Endothelial cell of umbilical vein (primary cell): ENCODE measurements at regions not wholly inside any gene's neighbourhood (a gene's known extent, or its start where the extent isn't known, plus 50 kb on each side); places are given as distances from the start of the nearest gene placed in this dataset.

ENCODE experiments used
- BruUV-seq: library from RNA; stranded (reverse); fragments of 400-500 nt; replicated peaks from 2 replicates; lab custom pipeline; 2021; lab: Mats Ljungman, UMichigan
- CTCF ChIA-PET: fragments of 300-600, 350-600 bp; sonication (Branson Sonifier 250); formaldehyde crosslinking; loops from one replicate; lab custom pipeline; 2021; ENCODE audit warnings: antibody characterized with exemption, inconsistent platforms; lab: Charles Lee
- POLR2A ChIA-PET: fragments of 300-600, 350-600 bp; sonication (Branson Sonifier 250); formaldehyde crosslinking; loops from one replicate; lab custom pipeline; 2021; ENCODE audit warnings: antibody characterized with exemption, inconsistent platforms; lab: Charles Lee
- DNase-seq: peaks from one replicate; pipeline ENCODE4 v3.0.0-alpha.2; 2011; ENCODE audit warnings: low read depth, low spot score
- FAIRE-seq: peaks from 2 replicates; lab custom pipeline; 2011; peaks lifted over from hg19 to GRCh38; lab: Jason Lieb, UNC
- H2AFZ ChIP-seq: 2 replicates; pipeline ENCODE4 v1.6.0; 2012; ENCODE audit warnings: low read depth, low read length, control low read depth, inconsistent platforms
- H3K27ac ChIP-seq: 2 replicates; pipeline ENCODE4 v1.5.1; 2011; ENCODE audit warnings: low read depth, mild to moderate bottlenecking, control low read depth, low read length, moderate library complexity; ENCODE audit not compliant: insufficient read depth
- H3K27me3 ChIP-seq, 2 experiments: 2 replicates each; pipeline versions ENCODE4 v1.6.0 to v1.6.1; 2011; ENCODE audit warnings: low read length in 2 of 2, mixed read lengths in 1 of 2; ENCODE audit not compliant: control insufficient read depth in 2 of 2, insufficient read depth in 2 of 2
- H3K36me3 ChIP-seq, 2 experiments: 2 replicates in 1 of 2; 3 replicates in 1 of 2; pipeline ENCODE4 v1.5.1; 2011; ENCODE audit warnings: low read length in 2 of 2, mild to moderate bottlenecking in 1 of 2, moderate library complexity in 1 of 2; ENCODE audit not compliant: control insufficient read depth in 2 of 2, insufficient read depth in 2 of 2; ENCODE audit errors: extremely low read depth in 1 of 2
- H3K4me1 ChIP-seq: 3 replicates; pipeline ENCODE4 v1.5.1; 2011; ENCODE audit warnings: mild to moderate bottlenecking, low read length; ENCODE audit not compliant: control insufficient read depth, insufficient read depth; ENCODE audit errors: extremely low read depth
- H3K4me2 ChIP-seq: 2 replicates; pipeline ENCODE4 v1.6.1; 2011; ENCODE audit warnings: low read length, control low read depth, mixed read lengths; ENCODE audit not compliant: insufficient read depth
- H3K4me3 ChIP-seq, 3 experiments: fragments of 200-600 bp in 1 of 3; sonication (generic), shearing (Covaris generic) in 1 of 3; replicated peaks in 1 of 3; 2 replicates each; pipeline ENCODE4 v1.5.1; 2011 to 2016; ENCODE audit warnings: control low read depth in 3 of 3, low read length in 3 of 3, mild to moderate bottlenecking in 2 of 3, inconsistent platforms in 1 of 3, low read depth in 1 of 3, moderate library complexity in 1 of 3; ENCODE audit not compliant: insufficient read depth in 1 of 3
- H3K79me2 ChIP-seq: 2 replicates; pipeline ENCODE4 v1.6.0; 2012; ENCODE audit warnings: low read length, inconsistent platforms; ENCODE audit not compliant: control insufficient read depth, insufficient read depth
- H3K9ac ChIP-seq: replicated peaks from 2 replicates; pipeline ENCODE3; 2011; ENCODE audit warnings: low read length, control low read depth; ENCODE audit not compliant: insufficient read depth; ENCODE audit errors: extremely low read depth
- H3K9me1 ChIP-seq: replicated peaks from 3 replicates; pipeline ENCODE4 v1.6.0; 2011; ENCODE audit warnings: mild to moderate bottlenecking, low read length; ENCODE audit not compliant: control insufficient read depth, insufficient read depth; ENCODE audit errors: extremely low read depth
- H3K9me3 ChIP-seq: replicated peaks from 2 replicates; pipeline ENCODE4 v1.5.1; 2012; ENCODE audit warnings: low read length, inconsistent platforms; ENCODE audit not compliant: control insufficient read depth, insufficient read depth
- H4K20me1 ChIP-seq: replicated peaks from 2 replicates; pipeline ENCODE3; 2011; ENCODE audit warnings: mild to moderate bottlenecking, low read length; ENCODE audit not compliant: control insufficient read depth, insufficient read depth; ENCODE audit errors: extremely low read depth
- CTCF ChIP-seq, 2 donors: IDR thresholded peaks; 1 replicate in 1 of 2; 2 replicates in 1 of 2; pipeline ENCODE4 v1.5.1; 2011; ENCODE audit warnings: low read length in 2 of 2, mild to moderate bottlenecking in 2 of 2, moderate library complexity in 2 of 2, control low read depth in 1 of 2, inconsistent platforms in 1 of 2, low read depth in 1 of 2; ENCODE audit not compliant: insufficient read depth in 1 of 2; ENCODE audit errors: extremely low read depth in 1 of 2
- EZH2 ChIP-seq: IDR thresholded peaks from 2 replicates; pipeline ENCODE4 v1.6.1; 2012; ENCODE audit warnings: borderline replicate concordance, low read depth, mild to moderate bottlenecking, moderate library complexity, low read length, inconsistent platforms; ENCODE audit not compliant: severe bottlenecking
- FOS ChIP-seq: IDR thresholded peaks from 2 replicates; pipeline ENCODE4 v1.6.1; 2011; ENCODE audit warnings: mild to moderate bottlenecking, low read length, moderate library complexity, borderline replicate concordance; ENCODE audit not compliant: insufficient read depth
- GATA2 ChIP-seq: IDR thresholded peaks from 2 replicates; pipeline ENCODE4 v1.7.0; 2011; ENCODE audit warnings: low read depth, mild to moderate bottlenecking, moderate library complexity, mixed read lengths, low read length; ENCODE audit not compliant: insufficient read length, insufficient read depth
- JUN ChIP-seq: IDR thresholded peaks from 2 replicates; pipeline ENCODE4 v1.6.1; 2011; ENCODE audit warnings: borderline replicate concordance, low read depth; ENCODE audit not compliant: insufficient read length, insufficient read depth
- MYC ChIP-seq: IDR thresholded peaks from one replicate; pipeline ENCODE4 v1.6.1; 2011; ENCODE audit warnings: mild to moderate bottlenecking, low read depth, low read length
- POLR2A ChIP-seq: IDR thresholded peaks from 2 replicates; pipeline ENCODE4 v1.6.1; 2012; ENCODE audit warnings: low read depth, mild to moderate bottlenecking, control low read depth, low read length
- POLR2AphosphoS5 ChIP-seq: IDR thresholded peaks from 2 replicates; pipeline ENCODE4 v1.6.1; 2012; ENCODE audit warnings: low read depth, mild to moderate bottlenecking, control low read depth, low read length, moderate library complexity; ENCODE audit not compliant: insufficient read depth
- dilution Hi-C: fragments of 300-500 bp; cut with MboI; formaldehyde crosslinking; loops from one replicate; pipeline ENCODE4 v1.15.0; 2019; ENCODE audit warnings: low sequenced_read_pairs; ENCODE audit not compliant: extremely low pct_ligation_motif_present
- intact Hi-C: fragments of 100-400 bp; cut with micrococcal nuclease; formaldehyde crosslinking; loops from one replicate; pipeline ENCODE4 v1.10.0; 2022
- TF ChIP-seq, protein P1 (sequence below): IDR thresholded peaks from 2 replicates; pipeline ENCODE4 v1.6.1; 2011; ENCODE audit not compliant: insufficient read depth, insufficient read length

DNA sequence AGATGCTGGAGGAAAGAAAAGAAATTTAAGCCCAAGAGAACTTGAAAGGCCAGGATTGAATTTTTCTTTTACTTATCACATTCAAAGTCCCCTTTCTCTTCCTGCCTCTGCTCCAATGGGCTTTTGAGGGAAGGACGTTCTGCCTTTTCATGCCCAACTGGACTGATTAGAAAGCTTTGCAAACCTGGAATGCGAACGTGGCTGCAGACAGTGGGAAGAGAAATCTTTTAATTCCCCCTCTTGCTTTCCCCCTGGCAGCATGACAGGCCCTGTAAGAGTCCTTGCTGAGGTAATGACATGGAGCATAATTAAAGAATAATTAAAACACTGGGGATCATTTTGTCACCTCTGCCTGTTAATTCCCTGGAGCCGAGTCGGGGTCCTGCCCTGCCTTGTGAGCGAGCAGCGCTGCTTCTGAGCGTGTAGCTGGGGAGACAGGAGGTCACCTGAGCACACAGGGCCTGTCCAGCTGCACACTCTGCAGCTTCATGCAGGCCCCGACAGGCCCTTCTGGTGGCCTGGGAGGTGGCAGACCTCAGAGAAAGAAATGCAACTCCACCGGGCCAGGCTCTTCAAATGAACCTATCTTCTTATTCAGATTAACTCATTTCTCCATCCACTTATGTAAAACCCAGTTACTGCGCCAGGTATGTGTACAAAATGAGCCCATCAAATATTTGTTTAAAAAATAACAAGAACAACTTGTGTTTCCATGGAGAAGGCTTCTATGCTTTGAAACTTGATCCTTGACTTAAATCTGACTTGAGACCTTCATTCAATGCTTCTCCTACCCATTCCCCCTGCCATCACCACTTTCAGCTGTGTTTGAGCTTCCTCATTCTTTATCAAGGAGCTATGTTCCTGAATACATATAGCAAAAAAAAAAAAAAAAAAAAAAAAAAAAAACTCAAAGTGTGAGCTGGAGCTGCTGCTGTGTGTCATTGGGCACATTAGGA lies 628.2 kb upstream of the CFAP20DC start:
- dilution Hi-C loops, result no loop called here
- ChIA-PET CTCF (no interaction called here), POLR2A (no interaction called here)
- Histone ChIP-seq H3K4me1 (no peaks in the 10 kb centered on the region), H3K4me3 (no peak overlapping the region), H2AFZ (no peak overlapping the region), H3K27ac (no peak overlapping the region), H3K79me2 (no peaks in the 10 kb centered on the region), H3K4me2 (no peak overlapping the region), H4K20me1 (no peaks in the 10 kb centered on the region), H3K27me3 (no peaks in the 10 kb centered on the region), H3K9me3 (peaks cover 1% of the 10 kb centered on the region), H3K9ac (no peak overlapping the region), H3K36me3 (no peaks in the 10 kb centered on the region), H3K9me1 (no peaks in the 10 kb centered on the region)
- BruUV-seq, result no TSS peak
- FAIRE-seq (no peak), DNase-seq (no peak)
- TF ChIP-seq JUN, result no peak
- no peak for TF ChIP-seq POLR2AphosphoS5
- no peak for TF ChIP-seq CTCF (IDR thresholded peaks at IDR 0.05; ENCODE audit: extremely low read depth in 1 of 2, insufficient read depth in 1 of 2, low read depth in 1 of 2, low read length in 2 of 2)
- TF ChIP-seq MYC, result no peak
- TF ChIP-seq, protein P1, sequence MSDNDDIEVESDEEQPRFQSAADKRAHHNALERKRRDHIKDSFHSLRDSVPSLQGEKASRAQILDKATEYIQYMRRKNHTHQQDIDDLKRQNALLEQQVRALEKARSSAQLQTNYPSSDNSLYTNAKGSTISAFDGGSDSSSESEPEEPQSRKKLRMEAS, result no peak
- no peak for TF ChIP-seq GATA2
- no peak for TF ChIP-seq POLR2A
- no peak for TF ChIP-seq FOS
- no peak for TF ChIP-seq EZH2
- intact Hi-C loops, result no loop called here
